Uterus (tissue), 2 donors: ENCODE measurements at regions not wholly inside any gene's neighbourhood (a gene's known extent, or its start where the extent isn't known, plus 50 kb on each side); places are given as distances from the start of the nearest gene placed in this dataset.

Experiments used
- CTCF ChIP-seq, 4 experiments: fragments of 200-600 bp in 2 of 4; fragments of 450-650 bp in 2 of 4; sonication (generic) in 2 of 4; IDR thresholded peaks; one replicate each; pipeline ENCODE4 v1.5.1; 2016 to 2019; ENCODE audit warnings: antibody characterized with exemption in 4 of 4, mild to moderate bottlenecking in 2 of 4, moderate library complexity in 1 of 4
- POLR2A ChIP-seq, 2 donors: fragments of 450-650 bp; IDR thresholded peaks; one replicate each; pipeline ENCODE4 v1.6.1; 2016; ENCODE audit warnings: antibody characterized with exemption in 2 of 2, mild to moderate bottlenecking in 1 of 2, moderate library complexity in 1 of 2

DNA sequence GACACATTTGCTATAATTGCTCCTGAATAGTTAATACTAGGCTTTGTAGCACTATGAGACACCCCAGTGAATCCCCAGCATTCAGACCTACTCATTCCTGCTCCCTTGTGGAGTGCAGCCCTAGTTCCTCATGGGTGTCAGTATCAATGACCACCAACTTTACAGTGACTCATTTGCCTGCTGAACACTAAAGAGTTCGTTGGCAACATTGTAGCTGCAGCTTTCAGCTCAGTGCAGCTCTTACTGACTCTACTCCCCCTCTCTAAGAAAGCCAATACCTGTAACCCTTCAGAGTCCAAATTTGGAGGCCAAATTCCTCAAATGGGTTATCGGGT, 127.1 kb upstream of the MTPN start:
- TF ChIP-seq CTCF (IDR thresholded peaks at IDR 0.05): no peak
- TF ChIP-seq POLR2A (IDR thresholded peaks at IDR 0.05): no peak
